WTC11 (cell line): ENCODE measurements at regions not wholly inside any gene's neighbourhood (a gene's known extent, or its start where the extent isn't known, plus 50 kb on each side); places are given as distances from the start of the nearest gene placed in this dataset.

Experiments used
- ATAC-seq: fragments of 200-7000 bp; cut with Tn5 transposase; 2 replicates; pipeline ENCODE4 v1.10.0; 2021; ENCODE audit warnings: mild to moderate bottlenecking, moderate library complexity
- CTCF ChIA-PET: fragments of 300-600 bp; sonication (Branson Sonifier 250); formaldehyde crosslinking; loops from one replicate; lab custom pipeline; 2021; ENCODE audit warnings: antibody characterized with exemption; lab: Charles Lee
- POLR2A ChIA-PET: fragments of 350-600 bp; sonication (Branson Sonifier 250); formaldehyde crosslinking; loops from one replicate; lab custom pipeline; 2021; ENCODE audit warnings: antibody characterized with exemption; lab: Charles Lee
- DNase-seq: peaks from one replicate; pipeline ENCODE4 v3.0.0; 2021; ENCODE audit warnings: low spot score
- H3K27ac Mint-ChIP-seq: 2 replicates; pipeline ENCODE4 v1.8.0; 2021; ENCODE audit warnings: mixed read lengths
- H3K27me3 Mint-ChIP-seq: 2 replicates; pipeline ENCODE4 v1.8.0; 2021; ENCODE audit warnings: low read depth, mild to moderate bottlenecking, moderate library complexity, mixed read lengths
- H3K36me3 Mint-ChIP-seq: 2 replicates; pipeline ENCODE4 v1.8.0; 2021; ENCODE audit warnings: mixed read lengths
- H3K4me1 Mint-ChIP-seq: 2 replicates; pipeline ENCODE4 v1.8.0; 2022; ENCODE audit warnings: mixed read lengths
- H3K4me3 Mint-ChIP-seq: 2 replicates; pipeline ENCODE4 v1.8.0; 2021; ENCODE audit warnings: mild to moderate bottlenecking, moderate library complexity, mixed read lengths
- H3K9me3 Mint-ChIP-seq: 2 replicates; pipeline ENCODE4 v1.8.0; 2021; ENCODE audit warnings: mixed read lengths
- AFF4 ChIP-seq: sonication (generic); formaldehyde crosslinking; IDR thresholded peaks from 2 replicates; pipeline ENCODE4 v1.8.1; 2023; ENCODE audit warnings: mild to moderate bottlenecking, missing genetic modification reagents, borderline replicate concordance
- AR ChIP-seq: fragments of 250-450 bp; sonication (Bioruptor Pico); IDR thresholded peaks from 2 replicates; pipeline ENCODE4 v1.9.0; 2021; ENCODE audit warnings: mild to moderate bottlenecking
- ERG ChIP-seq: fragments of 250-450 bp; sonication (Bioruptor Pico); IDR thresholded peaks from 2 replicates; pipeline ENCODE4 v1.8.0; 2021; ENCODE audit warnings: mild to moderate bottlenecking
- FOXJ3 ChIP-seq: sonication (generic); formaldehyde crosslinking; IDR thresholded peaks from 2 replicates; pipeline ENCODE4 v1.9.0; 2021; ENCODE audit warnings: missing genetic modification reagents, mild to moderate bottlenecking, borderline replicate concordance
- HMGA2 ChIP-seq: fragments of 250-450 bp; sonication (Bioruptor Pico); IDR thresholded peaks from 2 replicates; pipeline ENCODE4 v1.4.0; 2021; ENCODE audit warnings: mild to moderate bottlenecking, moderate library complexity
- IRF2 ChIP-seq: sonication (generic); formaldehyde crosslinking; IDR thresholded peaks from 2 replicates; pipeline ENCODE4 v1.8.0; 2022; ENCODE audit warnings: low read depth, missing genetic modification reagents, borderline replicate concordance
- JAZF1 ChIP-seq: fragments of 250-450 bp; sonication (Bioruptor Pico); IDR thresholded peaks from 2 replicates; pipeline ENCODE4 v1.9.0; 2021; ENCODE audit warnings: moderate library complexity, mild to moderate bottlenecking, inconsistent platforms
- KAT7 ChIP-seq: sonication (generic); formaldehyde crosslinking; IDR thresholded peaks from 2 replicates; pipeline ENCODE4 v1.8.1; 2023; ENCODE audit warnings: missing genetic modification reagents, mild to moderate bottlenecking, borderline replicate concordance
- MXD4 ChIP-seq: fragments of 250-450 bp; sonication (Bioruptor Pico); IDR thresholded peaks from 2 replicates; pipeline ENCODE4 v1.8.0; 2021; ENCODE audit warnings: mild to moderate bottlenecking, moderate library complexity, borderline replicate concordance
- NR2C2 ChIP-seq: sonication (generic); formaldehyde crosslinking; IDR thresholded peaks from 2 replicates; pipeline ENCODE4 v1.8.0; 2022; ENCODE audit warnings: mild to moderate bottlenecking, missing genetic modification reagents
- NR3C1 ChIP-seq: sonication (generic); formaldehyde crosslinking; conservative IDR thresholded peaks from 2 replicates; pipeline ENCODE4 v1.8.1; 2023; ENCODE audit warnings: low read depth, mild to moderate bottlenecking, missing genetic modification reagents
- PREB ChIP-seq: sonication (generic); formaldehyde crosslinking; IDR thresholded peaks from 2 replicates; pipeline ENCODE4 v1.8.1; 2022; ENCODE audit warnings: mild to moderate bottlenecking, missing genetic modification reagents, moderate library complexity, borderline replicate concordance
- SP1 ChIP-seq: sonication (generic); formaldehyde crosslinking; conservative IDR thresholded peaks from 2 replicates; pipeline ENCODE4 v1.8.1; 2022; ENCODE audit warnings: missing genetic modification reagents
- TCF7 ChIP-seq: sonication (generic); formaldehyde crosslinking; IDR thresholded peaks from 2 replicates; pipeline ENCODE4 v1.8.0; 2022; ENCODE audit warnings: mild to moderate bottlenecking, low read depth, missing genetic modification reagents, moderate library complexity
- USF1 ChIP-seq: sonication (generic); formaldehyde crosslinking; IDR thresholded peaks from 2 replicates; pipeline ENCODE4 v1.8.0; 2022; ENCODE audit warnings: mild to moderate bottlenecking, missing genetic modification reagents
- ZBTB21 ChIP-seq: sonication (generic); formaldehyde crosslinking; IDR thresholded peaks from 2 replicates; pipeline ENCODE4 v1.8.1; 2023; ENCODE audit warnings: mild to moderate bottlenecking, missing genetic modification reagents, borderline replicate concordance
- ZNF532 ChIP-seq: fragments of 250-450 bp; sonication (Bioruptor Pico); IDR thresholded peaks from 2 replicates; pipeline ENCODE4 v1.9.0; 2021; ENCODE audit warnings: mild to moderate bottlenecking, borderline replicate concordance
- ZNF671 ChIP-seq: fragments of 250-450 bp; sonication (Bioruptor Pico); IDR thresholded peaks from 2 replicates; pipeline ENCODE4 v1.8.0; 2021; ENCODE audit warnings: mild to moderate bottlenecking

GRCh38 chr17:34740565-34741520 is 161.5 kb downstream of the TMEM132E start:
- CTCF ChIA-PET: interaction anchor here (0.8 to 0.9 kb wide), 2 partner anchors 12 to 13 kb away, joined by 3 to 4 read pairs; no protein-coding TSS in a partner anchor
- H3K4me3 Mint-ChIP-seq: no peak overlapping the region
- H3K27me3 Mint-ChIP-seq: peaks cover 3% of the 10 kb centered on the region; the same call in 1 of the 2 replicates
- POLR2A ChIA-PET: interaction anchor here (1.4 kb wide), 1 partner anchor 13 kb away, joined by 3 read pairs; no protein-coding TSS in a partner anchor
- H3K4me1 Mint-ChIP-seq: peaks cover 9% of the 10 kb centered on the region
- no peak for DNase-seq
- H3K36me3 Mint-ChIP-seq: no peaks in the 10 kb centered on the region
- no peak for TF ChIP-seq AR (CRISPR knock-in tag)
- no peak for TF ChIP-seq PREB (CRISPR knock-in tag)
- no peak for TF ChIP-seq ZBTB21 (CRISPR knock-in tag)
- no peak for TF ChIP-seq FOXJ3
- no peak overlapping the region for H3K27ac Mint-ChIP-seq
- H3K9me3 Mint-ChIP-seq: peaks cover 6% of the 10 kb centered on the region
- no peak for ATAC-seq

GRCh38 chr17:34739386-34739785 is 160.0 kb downstream of the TMEM132E start:
- ATAC-seq: no peak
- Mint-ChIP-seq H3K27ac (no peak overlapping the region), H3K4me3 (no peak overlapping the region), H3K27me3 (peaks cover 3% of the 10 kb centered on the region; the same call in 1 of the 2 replicates), H3K4me1 (peaks cover 9% of the 10 kb centered on the region), H3K9me3 (peaks cover 6% of the 10 kb centered on the region), H3K36me3 (no peaks in the 10 kb centered on the region)
- no peak for DNase-seq
- POLR2A ChIA-PET: no interaction called here
- CTCF ChIA-PET: interaction anchor here (1.4 kb wide), 1 partner anchor 197 kb away, joined by 5 read pairs; no protein-coding TSS in a partner anchor
- TF ChIP-seq JAZF1 (CRISPR knock-in tag) (no peak), NR2C2 (CRISPR knock-in tag) (no peak), ZBTB21 (CRISPR knock-in tag) (no peak), ERG (CRISPR knock-in tag) (no peak), ZNF671 (CRISPR knock-in tag) (no peak), ZNF532 (no peak), AFF4 (CRISPR knock-in tag) (no peak), SP1 (CRISPR knock-in tag) (no peak), TCF7 (CRISPR knock-in tag) (no peak), USF1 (CRISPR knock-in tag) (no peak), IRF2 (CRISPR knock-in tag) (no peak), MXD4 (no peak), HMGA2 (no peak), NR3C1 (CRISPR knock-in tag) (no peak), KAT7 (CRISPR knock-in tag) (no peak)
